Suprapubic skin (tissue), 4 donors: ENCODE measurements at regions not wholly inside any gene's neighbourhood (a gene's known extent, or its start where the extent isn't known, plus 50 kb on each side); places are given as distances from the start of the nearest gene placed in this dataset.

Experiments
- DNase-seq, 2 donors: peaks; one replicate each; pipeline ENCODE4 v3.0.0-alpha.2; 2019; ENCODE audit warnings: low spot score in 2 of 2
- H3K27ac ChIP-seq: fragments of 200-600 bp; sonication (generic); one replicate; pipeline ENCODE4 v1.5.1; 2019
- H3K27me3 ChIP-seq: fragments of 200-600 bp; sonication (generic); one replicate; pipeline ENCODE4 v1.5.1; 2019
- H3K36me3 ChIP-seq: fragments of 200-600 bp; sonication (generic); one replicate; pipeline ENCODE4 v1.5.1; 2019
- H3K4me1 ChIP-seq: fragments of 200-600 bp; sonication (generic); one replicate; pipeline ENCODE4 v1.5.1; 2019
- H3K4me3 ChIP-seq: fragments of 200-600 bp; sonication (generic); one replicate; pipeline ENCODE4 v1.5.1; 2019; ENCODE audit warnings: mild to moderate bottlenecking
- H3K9me3 ChIP-seq: fragments of 200-600 bp; sonication (generic); one replicate; pipeline ENCODE4 v1.5.1; 2019
- EP300 ChIP-seq: sonication (generic); formaldehyde crosslinking; IDR thresholded peaks from one replicate; pipeline ENCODE4 v1.6.1; 2017; ENCODE audit warnings: antibody characterized with exemption
- POLR2A ChIP-seq, 2 donors: fragments of 450-650 bp; IDR thresholded peaks; one replicate each; pipeline ENCODE4 v1.6.1; 2017; ENCODE audit warnings: antibody characterized with exemption in 2 of 2, mild to moderate bottlenecking in 2 of 2, moderate library complexity in 2 of 2
- POLR2AphosphoS5 ChIP-seq, 3 donors: sonication (generic); formaldehyde crosslinking; IDR thresholded peaks; one replicate each; pipeline ENCODE4 v1.6.1; 2017; ENCODE audit warnings: antibody characterized with exemption in 3 of 3
- WGBS: methylation state at CpG from one replicate; pipeline ENCODE4 v1.1.5; 2018; 5-methylcytosine and 5-hydroxymethylcytosine counted together
- TF ChIP-seq, protein P1 (sequence below), 2 donors: fragments of 200-600 bp in 1 of 2; fragments of 450-650 bp in 1 of 2; sonication (generic) in 1 of 2; IDR thresholded peaks; one replicate each; pipeline ENCODE4 v1.5.1; 2016 to 2019; ENCODE audit warnings: antibody characterized with exemption in 2 of 2, mild to moderate bottlenecking in 1 of 2, moderate library complexity in 1 of 2

GRCh38 chr6:90860822-90861601 lies 274.1 kb upstream of the MAP3K7 start:
- H3K4me1 ChIP-seq = no peaks in the 10 kb centered on the region

DNA sequence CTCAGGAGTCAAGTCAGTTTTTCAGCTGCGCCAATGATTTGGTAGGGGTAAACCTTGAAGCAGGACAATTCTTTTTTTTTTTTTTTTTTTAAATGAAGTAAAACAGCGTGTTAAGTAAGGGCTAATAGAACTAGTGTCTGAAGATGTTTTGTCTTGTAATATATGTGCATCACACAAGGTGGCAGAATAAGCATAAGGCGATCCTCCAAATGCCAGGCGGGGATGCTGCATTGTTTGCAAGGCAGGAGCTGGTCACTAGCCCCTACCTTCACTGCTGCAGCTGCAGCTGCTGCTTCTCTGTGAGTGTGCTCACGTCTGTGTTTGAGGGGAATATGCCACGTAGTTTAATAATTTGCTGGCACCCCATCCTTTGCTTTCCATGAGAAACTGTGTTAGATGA lies 272.7 kb upstream of the MAP3K7 start:
- no peaks in the 10 kb centered on the region for H3K9me3 ChIP-seq
- H3K27ac ChIP-seq = no peak overlapping the region
- no peak for DNase-seq
- H3K27me3 ChIP-seq = no peaks in the 10 kb centered on the region
- 68% methylated on average over 6 of the region's 6 CpGs for WGBS
- TF ChIP-seq POLR2AphosphoS5 (IDR thresholded peaks at IDR 0.05) = no peak
- TF ChIP-seq EP300 = no peak
- no peak for TF ChIP-seq POLR2A (IDR thresholded peaks at IDR 0.05)
- TF ChIP-seq, protein P1, sequence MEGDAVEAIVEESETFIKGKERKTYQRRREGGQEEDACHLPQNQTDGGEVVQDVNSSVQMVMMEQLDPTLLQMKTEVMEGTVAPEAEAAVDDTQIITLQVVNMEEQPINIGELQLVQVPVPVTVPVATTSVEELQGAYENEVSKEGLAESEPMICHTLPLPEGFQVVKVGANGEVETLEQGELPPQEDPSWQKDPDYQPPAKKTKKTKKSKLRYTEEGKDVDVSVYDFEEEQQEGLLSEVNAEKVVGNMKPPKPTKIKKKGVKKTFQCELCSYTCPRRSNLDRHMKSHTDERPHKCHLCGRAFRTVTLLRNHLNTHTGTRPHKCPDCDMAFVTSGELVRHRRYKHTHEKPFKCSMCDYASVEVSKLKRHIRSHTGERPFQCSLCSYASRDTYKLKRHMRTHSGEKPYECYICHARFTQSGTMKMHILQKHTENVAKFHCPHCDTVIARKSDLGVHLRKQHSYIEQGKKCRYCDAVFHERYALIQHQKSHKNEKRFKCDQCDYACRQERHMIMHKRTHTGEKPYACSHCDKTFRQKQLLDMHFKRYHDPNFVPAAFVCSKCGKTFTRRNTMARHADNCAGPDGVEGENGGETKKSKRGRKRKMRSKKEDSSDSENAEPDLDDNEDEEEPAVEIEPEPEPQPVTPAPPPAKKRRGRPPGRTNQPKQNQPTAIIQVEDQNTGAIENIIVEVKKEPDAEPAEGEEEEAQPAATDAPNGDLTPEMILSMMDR (IDR thresholded peaks at IDR 0.05) = no peak
- peaks cover 3% of the 10 kb centered on the region for H3K4me1 ChIP-seq
- H3K36me3 ChIP-seq = no peaks in the 10 kb centered on the region
- no peak overlapping the region for H3K4me3 ChIP-seq

More at GRCh38 chr6:90860822-90861601, 274.1 kb upstream of the MAP3K7 start:
- H3K27ac ChIP-seq = no peak overlapping the region
- no peak for DNase-seq
- H3K4me3 ChIP-seq = no peak overlapping the region
- TF ChIP-seq EP300 (no peak), POLR2A (IDR thresholded peaks at IDR 0.05) (no peak), POLR2AphosphoS5 (IDR thresholded peaks at IDR 0.05) (no peak)
- TF ChIP-seq, protein P1 (IDR thresholded peaks at IDR 0.05) = no peak
- 88% methylated on average over 5 of the region's 5 CpGs for WGBS
- H3K9me3 ChIP-seq = no peaks in the 10 kb centered on the region
- no peaks in the 10 kb centered on the region for H3K36me3 ChIP-seq
- H3K27me3 ChIP-seq = no peaks in the 10 kb centered on the region

DNA sequence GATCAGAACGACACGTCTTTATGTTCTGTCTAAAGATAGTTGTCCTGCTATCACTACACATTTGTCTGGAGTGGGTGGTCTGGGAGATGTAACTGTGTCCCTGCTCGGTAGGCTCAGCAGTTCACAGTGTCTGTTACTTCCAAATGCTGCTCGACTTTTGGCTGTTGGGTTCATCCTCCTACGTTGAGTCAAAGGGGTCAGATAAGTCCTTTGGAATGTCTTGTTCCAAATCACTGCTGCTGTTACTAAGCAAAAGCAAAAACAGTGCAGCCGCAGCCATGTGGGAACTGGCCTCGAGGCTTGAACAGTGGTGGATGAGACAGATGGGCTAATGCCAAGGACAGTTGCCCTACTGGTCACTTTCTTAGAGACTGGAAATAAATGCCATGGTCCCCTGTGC lies 272.2 kb upstream of the MAP3K7 start:
- Histone ChIP-seq H3K4me3 (no peak overlapping the region), H3K27me3 (no peaks in the 10 kb centered on the region), H3K9me3 (no peaks in the 10 kb centered on the region), H3K27ac (no peak overlapping the region), H3K4me1 (peaks cover 3% of the 10 kb centered on the region), H3K36me3 (no peaks in the 10 kb centered on the region)
- WGBS = 86% methylated on average over 6 of the region's 7 CpGs
- no peak for DNase-seq
- TF ChIP-seq POLR2AphosphoS5 (IDR thresholded peaks at IDR 0.05) = no peak
- no peak for TF ChIP-seq POLR2A (IDR thresholded peaks at IDR 0.05)
- TF ChIP-seq, protein P1 (IDR thresholded peaks at IDR 0.05) = no peak
- TF ChIP-seq EP300 = no peak

DNA sequence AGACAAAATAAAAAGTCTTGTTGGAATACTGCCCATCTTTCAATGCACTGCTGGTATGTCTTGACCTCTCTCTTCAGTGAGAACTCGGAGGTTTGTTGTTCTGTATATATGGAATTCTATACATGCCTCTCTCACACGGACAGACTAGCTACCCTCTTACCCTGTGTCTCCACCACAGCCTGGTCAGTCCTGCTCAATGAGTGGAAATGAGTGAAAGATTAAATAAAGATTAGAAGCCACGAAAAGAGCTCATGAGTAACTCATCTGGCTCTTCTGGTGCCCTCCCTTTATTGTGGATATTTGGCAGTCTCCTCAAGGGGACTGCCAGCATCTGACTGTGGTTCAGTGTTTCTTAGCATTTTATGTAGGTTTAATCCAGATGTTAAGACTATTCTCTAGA lies 262.8 kb upstream of the MAP3K7 start:
- no peaks in the 10 kb centered on the region for H3K9me3 ChIP-seq
- TF ChIP-seq POLR2AphosphoS5 (IDR thresholded peaks at IDR 0.05) = no peak
- no peak overlapping the region for H3K27ac ChIP-seq
- WGBS = 31% methylated on average over 3 of the region's 3 CpGs
- H3K36me3 ChIP-seq = no peaks in the 10 kb centered on the region
- H3K27me3 ChIP-seq = no peaks in the 10 kb centered on the region
- H3K4me3 ChIP-seq = no peak overlapping the region
- DNase-seq = no peak
- H3K4me1 ChIP-seq = peaks cover 5% of the 10 kb centered on the region

DNA sequence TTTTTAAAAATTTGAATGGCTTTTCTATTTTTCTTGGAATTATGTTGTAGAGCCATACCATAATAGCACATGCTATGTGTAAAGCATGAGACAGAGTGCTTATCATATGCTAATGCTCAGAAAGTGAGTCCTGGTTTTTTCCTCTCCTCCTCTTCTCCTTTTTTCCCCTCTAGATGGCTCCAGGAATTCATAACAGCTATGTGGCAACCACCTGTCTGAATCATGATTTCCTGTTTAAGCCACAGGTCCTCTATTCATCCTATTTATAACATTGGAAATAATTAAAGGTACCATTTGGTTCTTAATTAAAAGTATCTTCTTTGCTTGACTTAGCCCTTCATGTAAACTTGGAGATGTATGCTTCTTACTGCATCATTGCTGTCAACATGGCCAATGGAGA lies 260.0 kb upstream of the MAP3K7 start:
- Histone ChIP-seq H3K9me3 (no peaks in the 10 kb centered on the region), H3K27ac (no peak overlapping the region), H3K36me3 (no peaks in the 10 kb centered on the region), H3K4me3 (no peak overlapping the region), H3K4me1 (peaks cover 5% of the 10 kb centered on the region), H3K27me3 (no peaks in the 10 kb centered on the region)
- TF ChIP-seq EP300 (no peak), POLR2A (IDR thresholded peaks at IDR 0.05) (no peak), POLR2AphosphoS5 (IDR thresholded peaks at IDR 0.05) (no peak)
- TF ChIP-seq, protein P1 (IDR thresholded peaks at IDR 0.05) = no peak
- DNase-seq = no peak
